GM19372 (cell line): ENCODE measurements at regions not wholly inside any gene's neighbourhood (a gene's known extent, or its start where the extent isn't known, plus 50 kb on each side); places are given as distances from the start of the nearest gene placed in this dataset.

Source experiments
- ATAC-seq: cut with Tn5 transposase; IDR thresholded peaks from one replicate; pipeline ENCODE4 v1.9.1; 2021; ENCODE audit warnings: mild to moderate bottlenecking, low read depth, moderate library complexity; ENCODE audit not compliant: unreplicated experiment

DNA sequence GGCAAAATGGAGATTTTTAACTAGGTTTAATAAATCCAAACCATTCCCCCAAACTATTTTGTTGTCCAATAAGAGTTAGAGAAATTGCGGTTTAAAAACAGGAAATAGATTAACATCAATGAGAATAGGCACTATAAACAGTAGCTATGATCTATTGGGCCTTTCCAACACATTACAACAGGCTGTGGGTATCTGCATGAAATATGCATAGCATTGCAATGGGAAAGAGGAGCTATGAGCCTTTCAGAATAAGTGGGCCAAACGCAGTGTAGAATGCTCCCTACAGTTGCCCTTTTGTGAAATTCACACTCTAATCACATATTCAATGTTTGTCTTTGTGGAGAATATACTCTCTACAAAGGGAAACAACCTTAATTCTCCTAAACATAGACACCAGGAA is 305.5 kb upstream of the PRMT6 start:
- no peak for ATAC-seq

DNA sequence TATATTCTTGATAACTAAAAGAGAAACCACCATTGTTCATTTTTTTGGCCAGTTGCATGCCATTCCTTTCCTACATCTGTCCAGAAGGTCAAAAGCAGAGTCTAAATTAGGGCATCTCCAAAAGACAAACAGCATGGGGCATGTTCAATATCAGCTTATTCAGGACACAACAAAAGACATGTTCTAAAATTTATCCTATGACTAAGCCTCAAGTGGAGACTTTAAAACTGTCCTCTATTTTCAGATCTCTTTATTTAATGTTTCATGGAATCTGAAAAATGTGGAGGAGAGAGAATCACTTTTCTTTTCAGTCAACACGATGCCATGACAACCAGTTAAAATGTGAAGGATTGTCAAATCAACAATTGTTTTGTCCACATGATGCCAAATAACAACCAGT is 303.4 kb upstream of the PRMT6 start:
- no peak for ATAC-seq

DNA sequence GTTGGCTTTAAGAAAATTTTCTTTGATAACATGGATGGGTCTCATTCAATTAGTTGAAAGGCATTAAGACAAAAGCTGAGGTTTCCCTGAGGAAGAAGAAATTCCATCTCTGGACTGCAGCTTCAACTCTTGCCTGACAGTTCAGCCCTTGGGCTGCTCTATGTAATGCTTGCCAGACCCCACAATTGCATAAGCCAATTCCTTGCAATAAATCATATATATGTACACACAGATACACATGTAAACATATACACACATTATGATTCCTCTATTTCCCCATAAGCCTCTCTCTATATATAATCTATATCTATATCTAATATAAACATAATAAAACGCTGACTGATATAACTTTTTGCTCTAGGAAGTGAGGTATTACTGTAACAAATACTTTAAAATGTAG is 301.5 kb upstream of the PRMT6 start:
- ATAC-seq, result no peak

DNA sequence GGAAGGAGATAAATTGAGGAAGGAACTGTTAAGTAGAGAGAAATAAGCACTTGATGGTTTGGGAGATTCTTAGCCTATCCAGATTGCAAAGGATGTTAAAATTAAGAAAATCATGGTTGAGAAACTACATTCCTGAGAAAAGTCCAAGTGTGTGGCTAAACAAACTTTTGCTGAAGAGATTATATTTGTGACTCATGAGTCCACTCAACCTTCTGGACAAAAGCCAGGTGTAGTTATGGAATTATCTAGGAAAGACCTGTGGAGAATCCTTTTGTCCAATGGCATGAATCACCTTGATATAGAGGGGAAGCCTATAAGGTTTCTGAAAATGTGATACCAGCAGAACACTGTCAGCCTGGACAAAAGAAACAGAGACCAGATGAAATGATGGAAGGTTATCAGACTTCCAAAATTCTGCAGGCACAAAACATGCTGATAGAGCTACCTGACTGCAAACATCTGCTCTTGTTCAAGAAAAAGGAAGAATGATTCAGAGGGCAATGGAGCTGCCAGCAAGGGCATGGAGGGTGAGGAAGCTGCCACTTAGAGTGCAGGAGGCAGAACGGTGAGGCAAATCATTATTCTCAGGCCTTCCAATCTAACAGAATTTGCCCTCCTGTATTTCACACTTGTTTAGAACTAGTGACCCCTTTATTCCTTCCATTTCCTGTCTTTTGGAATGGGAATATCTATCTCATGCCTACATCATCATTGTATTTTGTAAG is 300.6 kb upstream of the PRMT6 start:
- ATAC-seq, result no peak

DNA sequence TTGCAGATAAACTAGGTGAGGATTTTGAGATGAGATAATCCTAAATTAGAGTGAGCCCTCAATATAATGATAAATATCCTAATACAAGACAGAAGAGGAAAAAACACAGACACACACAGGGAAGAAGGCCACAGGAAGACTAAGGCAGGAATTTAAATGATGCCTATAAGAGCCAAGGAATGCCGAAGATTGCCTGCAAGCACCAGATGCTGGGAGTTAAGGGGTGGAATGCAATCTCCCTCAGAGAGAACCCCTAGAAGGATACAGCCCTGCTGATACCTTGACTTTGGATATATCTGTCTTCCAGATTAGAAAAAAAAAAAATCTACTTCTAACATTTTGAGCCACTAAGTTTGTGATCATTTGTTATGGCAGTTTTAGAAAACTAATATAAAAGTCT is 299.7 kb upstream of the PRMT6 start:
- ATAC-seq, result no peak

DNA sequence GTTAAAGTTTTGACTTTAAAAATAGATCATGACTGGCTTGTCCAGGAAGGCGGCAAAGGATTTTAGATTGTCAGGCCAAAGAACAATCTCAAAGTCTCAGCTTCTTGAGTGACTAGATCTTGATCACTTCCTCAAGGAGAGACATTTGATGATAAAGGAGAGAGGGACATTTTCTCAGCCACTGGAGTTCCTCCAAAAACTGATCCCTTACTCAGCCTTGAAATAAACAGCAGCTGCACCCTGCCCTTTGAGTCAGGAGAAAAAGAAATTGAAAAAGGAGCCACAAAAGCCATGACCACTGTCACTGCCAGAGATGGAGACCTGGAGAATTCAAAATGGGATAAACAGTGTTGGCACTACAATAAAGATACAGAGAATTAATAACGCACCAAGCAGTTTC is 288.4 kb upstream of the PRMT6 start:
- no peak for ATAC-seq

DNA sequence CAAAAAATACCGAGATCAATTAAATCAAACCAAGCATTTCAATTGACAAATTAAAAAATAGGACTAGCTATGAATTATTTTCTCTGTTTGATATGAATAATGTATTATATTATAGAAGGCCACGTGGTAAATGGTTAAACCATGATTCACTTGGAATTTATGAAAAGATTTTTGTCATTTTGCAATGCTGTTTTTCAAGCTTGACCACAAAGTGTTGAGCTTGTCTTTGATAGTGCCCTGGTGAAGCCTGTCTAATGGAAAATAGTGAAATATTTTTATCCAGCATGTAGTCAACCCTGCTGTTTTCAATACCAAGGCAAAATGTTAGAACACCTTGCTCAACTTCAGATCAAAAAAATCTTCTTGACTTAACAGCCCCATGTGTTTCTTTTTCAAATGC is 288.0 kb upstream of the PRMT6 start:
- ATAC-seq, result no peak

DNA sequence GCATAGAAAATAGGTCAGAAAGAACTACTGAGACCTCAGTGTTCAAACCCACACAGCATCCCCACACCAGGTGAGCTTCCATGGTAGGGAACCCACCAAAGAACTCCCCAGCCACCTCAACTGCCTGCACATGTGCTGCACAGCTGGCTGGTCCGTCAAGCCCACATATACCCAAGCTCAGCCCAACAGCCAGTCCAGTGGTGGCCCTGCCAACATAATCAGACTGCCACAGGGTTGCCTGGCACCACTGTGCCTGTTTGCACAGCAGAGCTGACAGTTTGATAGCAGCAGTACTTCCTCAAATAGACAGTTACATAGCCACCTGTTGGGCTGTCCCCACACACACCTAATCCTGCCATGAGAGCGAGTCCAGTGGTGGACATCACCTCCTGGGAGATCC is 283.3 kb upstream of the PRMT6 start:
- no peak for ATAC-seq

DNA sequence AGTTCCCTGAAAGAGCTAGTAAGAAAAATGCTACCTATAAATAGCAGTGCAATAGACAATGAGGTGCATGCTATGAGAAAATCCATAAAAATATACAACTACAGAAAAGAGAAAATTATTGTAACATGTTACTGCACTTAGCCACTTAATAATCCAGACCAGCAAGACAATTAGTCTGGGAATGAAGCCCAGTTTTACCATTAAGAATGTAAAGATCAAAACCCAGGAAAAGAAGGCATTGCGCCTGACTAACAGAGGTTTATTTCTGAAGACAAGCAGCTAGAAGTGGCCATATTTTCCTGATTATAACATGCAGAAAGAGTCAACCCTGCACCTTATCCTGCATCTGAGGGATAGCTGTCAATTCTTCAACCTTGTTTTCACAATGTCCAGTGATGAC is 276.4 kb upstream of the PRMT6 start:
- ATAC-seq, result no peak

DNA sequence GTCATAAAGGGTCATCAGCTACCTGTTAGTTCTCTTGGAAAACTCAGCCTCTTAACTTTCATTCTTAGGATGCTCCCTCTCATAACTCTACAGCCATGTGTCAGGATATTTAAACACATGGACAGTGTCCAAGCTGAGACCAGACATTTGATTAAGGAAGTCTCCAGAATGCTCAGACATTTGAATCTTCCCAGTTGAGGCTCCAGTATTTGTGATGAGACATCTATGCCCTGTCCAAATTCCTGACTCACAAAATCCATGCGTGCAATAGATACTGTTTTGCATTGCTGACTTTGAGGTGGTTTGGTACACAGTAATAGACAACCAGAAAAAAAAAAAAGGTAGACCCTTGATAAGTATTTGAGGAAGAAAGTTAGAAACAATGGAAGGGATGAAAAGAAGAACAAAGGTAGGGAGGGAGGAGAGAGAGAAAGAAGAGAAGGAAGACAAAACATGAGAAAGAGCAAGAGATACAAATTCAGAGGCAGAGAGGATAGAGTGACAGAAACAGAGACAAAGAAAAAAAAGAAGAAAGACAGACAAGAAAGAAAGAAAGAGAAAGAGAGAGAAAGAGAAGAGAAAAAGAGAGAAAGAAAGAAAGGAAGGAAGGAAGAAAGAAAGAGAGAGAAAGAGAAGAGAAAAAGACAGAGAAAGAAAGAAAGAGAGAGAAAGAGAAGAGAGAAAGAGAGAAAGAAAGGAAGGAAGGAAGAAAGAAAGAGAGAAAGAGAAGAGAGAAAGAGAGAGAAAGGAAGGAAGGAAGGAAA is 275.5 kb upstream of the PRMT6 start:
- no peak for ATAC-seq

DNA sequence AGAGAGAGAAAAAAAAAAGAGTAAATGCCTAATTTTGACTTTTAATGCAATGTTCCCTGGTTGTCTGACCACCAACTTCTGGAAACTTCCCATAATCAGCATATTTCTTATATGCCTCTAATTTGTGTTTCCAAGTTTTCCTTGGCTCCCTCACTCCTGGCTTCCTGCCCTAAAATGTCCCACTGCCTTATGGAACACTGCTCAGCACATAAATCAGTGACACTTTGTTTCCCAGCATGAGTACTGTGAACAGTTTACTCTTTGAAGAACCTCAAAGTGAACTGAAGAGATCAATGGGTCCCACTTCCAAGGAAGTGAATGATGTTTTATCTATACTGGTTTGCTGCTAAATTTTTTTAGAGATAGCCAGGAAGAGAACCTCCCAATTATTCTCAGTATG is 271.3 kb upstream of the PRMT6 start:
- no peak for ATAC-seq

DNA sequence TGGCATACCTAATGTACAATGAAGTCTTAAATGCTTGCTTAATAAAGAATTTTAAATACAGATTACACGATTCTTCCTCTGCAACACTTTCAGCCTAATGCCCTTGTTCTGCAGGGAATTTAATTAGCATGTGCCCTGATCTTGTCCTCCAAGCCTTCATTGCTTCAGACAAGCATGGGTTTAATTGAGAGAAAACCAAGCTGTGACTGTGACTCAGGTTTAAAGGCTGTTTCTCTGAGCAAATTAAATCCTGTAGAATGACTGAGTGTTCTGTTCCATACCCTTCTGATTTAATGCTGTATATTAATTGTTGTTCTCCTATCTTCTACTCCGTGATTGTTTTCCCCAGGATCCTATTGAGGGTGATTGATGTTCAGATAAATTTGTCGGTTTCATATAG is 269.0 kb upstream of the PRMT6 start:
- no peak for ATAC-seq

DNA sequence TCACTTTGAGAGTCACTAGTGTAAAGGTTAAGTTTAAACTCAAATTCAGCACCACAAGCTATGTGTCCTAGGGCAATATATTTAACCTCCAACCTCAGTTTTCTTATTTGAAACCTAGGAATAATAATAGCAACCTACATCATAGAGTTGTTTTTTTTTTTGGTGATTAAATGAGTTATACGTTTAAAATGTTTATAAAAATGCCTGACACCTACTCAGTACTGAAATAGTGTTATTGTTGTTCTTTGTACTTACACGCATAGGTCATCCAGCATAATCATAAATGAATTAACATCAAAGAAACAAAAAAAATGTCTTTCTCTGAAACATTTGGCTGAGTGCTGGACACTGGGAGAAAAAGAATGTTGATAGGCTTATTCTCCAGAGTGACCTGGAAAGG is 266.8 kb upstream of the PRMT6 start:
- ATAC-seq, result no peak

DNA sequence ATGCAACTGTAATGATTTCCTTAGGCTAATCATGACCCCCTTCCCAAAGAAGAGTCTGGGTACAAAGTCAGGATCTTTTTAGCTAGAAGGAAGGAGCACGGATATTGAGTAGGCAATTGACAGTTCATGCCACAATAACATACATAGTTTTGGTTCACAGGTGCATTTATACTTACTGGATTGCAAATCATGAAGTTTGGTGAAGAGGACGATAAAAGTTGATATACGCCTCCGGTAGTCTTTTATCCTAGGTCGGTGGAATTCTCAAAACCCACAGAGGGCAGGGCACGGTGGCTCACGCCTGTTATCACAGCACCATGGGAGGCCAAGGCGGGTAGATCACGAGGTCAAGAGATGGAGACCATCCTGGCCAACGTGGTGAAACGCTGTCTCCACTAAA is 265.4 kb upstream of the PRMT6 start:
- ATAC-seq, result no peak

DNA sequence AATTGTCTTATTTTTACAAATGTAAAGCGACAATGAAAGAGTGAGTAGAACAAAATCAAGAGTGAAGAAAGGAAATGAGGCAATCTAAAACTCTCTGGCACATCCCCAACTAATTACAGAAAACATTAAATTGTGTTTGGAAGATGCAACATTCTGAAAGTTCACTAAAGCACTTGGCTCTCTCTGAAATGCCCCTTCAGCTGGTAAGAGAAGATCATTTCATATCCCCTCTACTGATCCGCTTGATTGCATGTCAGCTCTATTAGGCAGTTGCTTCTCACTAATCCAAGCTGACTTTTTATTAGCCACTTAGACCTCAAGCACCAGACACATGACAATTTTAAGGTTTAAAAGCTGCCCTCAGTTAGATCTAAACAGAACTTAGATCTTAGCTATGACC is 262.8 kb upstream of the PRMT6 start:
- no peak for ATAC-seq

DNA sequence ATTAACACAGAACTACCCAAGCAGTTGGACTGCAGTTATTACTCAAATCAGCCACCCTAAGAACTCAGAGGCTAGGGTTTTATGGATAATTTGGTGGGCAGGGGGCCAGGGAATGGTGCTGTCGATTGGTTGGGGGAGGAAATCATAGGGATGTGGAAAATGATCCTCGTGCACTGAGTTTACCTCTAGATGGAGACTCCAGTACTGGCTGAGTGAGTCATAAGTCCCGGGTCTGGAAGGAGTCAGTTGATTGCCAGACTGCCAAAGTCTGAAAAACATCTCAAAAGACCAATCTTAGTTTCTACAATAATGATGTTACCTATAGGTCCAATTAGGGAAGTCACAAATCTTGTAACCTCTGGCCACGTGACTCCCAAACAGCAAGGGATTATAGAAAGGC is 257.5 kb upstream of the PRMT6 start:
- no peak for ATAC-seq

DNA sequence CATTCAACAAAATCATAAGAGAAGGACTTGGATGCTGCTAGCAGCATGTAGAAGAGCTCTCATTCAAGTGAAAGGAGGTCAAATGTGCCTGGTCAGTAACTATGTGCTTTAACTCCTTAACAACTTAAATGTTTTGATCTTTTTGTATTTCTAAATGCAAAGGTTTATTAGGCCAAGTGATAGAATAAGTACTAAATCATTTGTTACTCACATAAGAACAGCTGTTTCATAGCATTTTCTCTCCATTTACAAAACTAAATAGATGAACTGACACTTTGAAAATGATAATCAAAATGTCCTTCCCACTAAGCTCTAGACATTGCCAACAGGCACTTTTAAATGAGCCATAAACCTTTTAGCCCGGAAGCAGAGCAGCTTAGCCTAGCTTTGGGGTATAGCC is 254.3 kb upstream of the PRMT6 start:
- no peak for ATAC-seq

DNA sequence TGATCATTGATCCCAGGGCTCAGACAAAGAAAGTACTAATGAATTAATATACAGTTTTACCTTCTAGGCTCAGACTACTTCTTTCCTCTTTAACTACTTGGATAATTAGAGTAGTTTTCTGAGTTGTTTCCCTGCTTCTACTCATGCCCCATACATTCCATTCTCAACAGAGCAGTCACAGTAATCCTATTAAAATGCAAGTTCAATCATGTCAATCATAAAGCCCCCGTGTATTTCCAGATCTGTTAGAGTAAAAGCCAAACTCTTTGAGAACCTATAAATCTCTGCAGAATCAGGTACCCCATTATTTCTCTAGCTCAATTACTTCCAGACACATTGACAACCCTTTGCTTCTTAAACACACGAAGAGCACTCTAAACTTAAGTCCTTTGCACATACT is 242.1 kb upstream of the PRMT6 start:
- no peak for ATAC-seq

DNA sequence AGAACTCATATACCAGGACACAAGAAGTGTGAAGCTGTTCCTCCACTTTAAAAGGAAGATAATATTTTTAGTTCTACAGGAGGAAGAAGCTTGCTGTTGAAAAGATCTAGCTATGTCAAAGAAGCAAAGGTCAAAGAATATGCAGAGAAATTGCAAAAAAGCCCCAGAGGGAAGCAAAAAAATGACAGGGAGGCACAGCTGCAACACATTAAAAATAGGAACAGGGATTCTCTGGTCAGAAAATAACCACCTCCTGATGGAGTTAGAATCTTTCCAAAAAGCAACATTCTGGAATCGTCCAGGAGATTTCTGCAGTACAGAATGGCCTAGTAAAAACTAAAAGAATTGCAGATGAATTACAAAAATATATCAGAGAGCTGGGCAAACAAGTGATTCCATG is 238.9 kb upstream of the PRMT6 start:
- ATAC-seq, result no peak

DNA sequence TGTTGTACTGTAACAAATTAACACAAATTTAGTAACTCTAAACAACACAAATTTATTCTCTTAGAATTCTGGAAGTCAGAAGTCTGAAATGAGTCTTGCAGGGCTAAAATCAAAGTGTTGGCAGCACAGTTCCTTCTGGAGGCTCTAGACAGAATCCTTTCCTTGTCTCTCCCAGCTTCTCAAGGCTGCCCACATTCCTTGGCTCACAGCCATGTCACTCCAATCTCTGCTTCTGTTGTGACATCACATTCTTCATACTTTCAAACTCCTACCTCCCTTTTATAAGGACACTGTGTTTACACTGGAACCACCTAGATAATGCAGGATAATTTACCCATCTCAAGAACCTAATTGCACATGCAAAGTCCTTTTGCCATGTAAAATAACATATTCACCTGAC is 225.0 kb upstream of the PRMT6 start:
- no peak for ATAC-seq

DNA sequence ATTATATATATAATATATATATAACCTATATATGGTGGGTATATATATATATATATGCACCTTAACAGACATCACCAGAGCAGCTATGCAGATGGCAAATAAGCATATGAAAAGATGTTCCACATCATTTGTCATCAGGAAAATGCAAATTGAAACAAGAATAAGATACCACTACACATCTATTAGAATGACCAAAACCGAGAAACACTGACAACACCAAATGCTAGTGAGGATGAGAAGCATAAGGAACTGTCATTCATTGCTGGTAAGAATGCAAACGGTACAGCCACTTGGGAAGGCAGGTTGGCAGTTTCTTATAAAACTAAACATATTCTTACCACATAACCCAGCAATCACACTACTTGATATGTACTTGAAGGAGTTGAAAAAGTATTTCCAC is 219.8 kb upstream of the PRMT6 start:
- peak; percentile 59 for ATAC-seq

DNA sequence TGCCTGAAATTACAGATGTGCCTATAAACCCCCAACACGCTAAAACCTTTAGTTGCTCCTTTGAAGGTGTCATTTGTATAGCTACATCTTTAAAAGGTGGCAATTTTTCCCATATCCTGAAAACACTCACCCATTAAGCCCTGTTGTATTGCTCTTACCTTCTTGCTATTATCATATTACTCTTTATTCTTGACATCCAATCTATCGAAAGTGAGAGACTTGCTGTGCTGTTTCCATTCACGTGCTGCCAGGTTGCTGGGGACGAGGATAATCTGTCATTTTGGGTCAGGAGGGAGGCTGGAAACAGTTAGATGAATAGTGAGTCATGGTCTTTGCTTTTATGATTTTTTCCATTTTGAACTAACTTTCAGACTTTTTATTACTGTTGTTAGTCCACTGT is 213.0 kb upstream of the PRMT6 start:
- ATAC-seq, result no peak
